ENCODE measurements at regions not wholly inside any gene's neighbourhood (a gene's known extent, or its start where the extent isn't known, plus 50 kb on each side); places are given as distances from the start of the nearest gene placed in this dataset.
"Not testable (repeated sequence)": the region's sequence is repeated elsewhere in the genome, so short reads cannot be mapped to it uniquely, and the experiment has no call there.

DNA sequence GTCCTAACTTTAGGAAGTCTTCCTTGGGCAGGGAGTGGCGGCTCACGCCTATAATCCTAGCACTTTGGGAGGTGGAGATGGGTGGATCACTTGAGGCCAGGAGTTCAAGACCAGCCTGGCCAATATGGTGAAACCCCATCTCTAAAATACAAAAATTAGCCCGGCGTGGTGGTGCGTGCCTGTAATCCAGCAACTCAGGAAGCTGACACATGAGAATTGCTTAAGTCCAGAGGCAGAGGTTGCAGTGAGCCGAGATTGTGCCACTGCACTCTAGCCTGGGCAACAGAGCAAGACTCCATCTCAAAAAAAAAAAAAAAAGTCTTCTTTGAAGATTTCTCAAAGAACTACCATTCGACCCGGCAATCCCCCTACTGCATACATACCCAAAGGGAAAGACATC is 50.0 kb upstream of the GPCPD1 start:
- DNase-seq (ENCODE audit: low spot score): not testable (repeated sequence)
